Prostate gland (tissue), 2 donors: ENCODE measurements at regions not wholly inside any gene's neighbourhood (a gene's known extent, or its start where the extent isn't known, plus 50 kb on each side); places are given as distances from the start of the nearest gene placed in this dataset.

Experiments used
- POLR2A ChIP-seq: fragments of 450-650 bp; IDR thresholded peaks from one replicate; pipeline ENCODE4 v1.6.1; 2016; ENCODE audit warnings: antibody characterized with exemption, mild to moderate bottlenecking
- POLR2AphosphoS5 ChIP-seq: sonication (generic); formaldehyde crosslinking; IDR thresholded peaks from one replicate; pipeline ENCODE4 v1.6.1; 2017; ENCODE audit warnings: antibody characterized with exemption
- TF ChIP-seq, protein P1 (sequence below), 4 experiments: fragments of 200-600 bp in 2 of 4; fragments of 450-650 bp in 2 of 4; sonication (generic) in 2 of 4; IDR thresholded peaks; 1 replicate in 3 of 4; 2 replicates in 1 of 4; pipeline ENCODE4 v1.5.1; 2016 to 2019; ENCODE audit warnings: antibody characterized with exemption in 4 of 4, mild to moderate bottlenecking in 2 of 4, moderate library complexity in 2 of 4

DNA sequence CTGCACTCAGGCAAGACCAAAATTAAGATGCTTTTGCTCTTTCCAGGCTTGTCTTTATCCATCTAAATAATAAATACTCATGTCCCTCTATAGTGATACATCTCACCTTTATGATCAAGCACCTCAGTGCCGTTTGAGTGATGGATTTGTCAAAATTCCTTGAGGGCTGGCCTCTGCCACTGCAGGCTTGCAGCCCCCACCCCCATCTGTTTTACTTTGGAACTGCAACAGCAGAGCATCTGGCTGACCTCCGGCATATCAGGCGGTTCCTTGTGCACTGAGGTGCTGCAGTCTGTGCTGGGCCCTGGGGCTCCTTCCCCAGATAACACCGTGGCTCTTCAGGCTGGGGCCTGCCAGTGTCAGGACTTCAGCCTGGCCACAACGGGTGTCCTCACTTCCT, 386.9 kb downstream of the CDH26 start:
- TF ChIP-seq, protein P1, sequence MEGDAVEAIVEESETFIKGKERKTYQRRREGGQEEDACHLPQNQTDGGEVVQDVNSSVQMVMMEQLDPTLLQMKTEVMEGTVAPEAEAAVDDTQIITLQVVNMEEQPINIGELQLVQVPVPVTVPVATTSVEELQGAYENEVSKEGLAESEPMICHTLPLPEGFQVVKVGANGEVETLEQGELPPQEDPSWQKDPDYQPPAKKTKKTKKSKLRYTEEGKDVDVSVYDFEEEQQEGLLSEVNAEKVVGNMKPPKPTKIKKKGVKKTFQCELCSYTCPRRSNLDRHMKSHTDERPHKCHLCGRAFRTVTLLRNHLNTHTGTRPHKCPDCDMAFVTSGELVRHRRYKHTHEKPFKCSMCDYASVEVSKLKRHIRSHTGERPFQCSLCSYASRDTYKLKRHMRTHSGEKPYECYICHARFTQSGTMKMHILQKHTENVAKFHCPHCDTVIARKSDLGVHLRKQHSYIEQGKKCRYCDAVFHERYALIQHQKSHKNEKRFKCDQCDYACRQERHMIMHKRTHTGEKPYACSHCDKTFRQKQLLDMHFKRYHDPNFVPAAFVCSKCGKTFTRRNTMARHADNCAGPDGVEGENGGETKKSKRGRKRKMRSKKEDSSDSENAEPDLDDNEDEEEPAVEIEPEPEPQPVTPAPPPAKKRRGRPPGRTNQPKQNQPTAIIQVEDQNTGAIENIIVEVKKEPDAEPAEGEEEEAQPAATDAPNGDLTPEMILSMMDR (IDR thresholded peaks at IDR 0.05): no peak
- TF ChIP-seq POLR2A (no peak), POLR2AphosphoS5 (no peak)
